ENCODE measurements at regions not wholly inside any gene's neighbourhood (a gene's known extent, or its start where the extent isn't known, plus 50 kb on each side); places are given as distances from the start of the nearest gene placed in this dataset.

DNA sequence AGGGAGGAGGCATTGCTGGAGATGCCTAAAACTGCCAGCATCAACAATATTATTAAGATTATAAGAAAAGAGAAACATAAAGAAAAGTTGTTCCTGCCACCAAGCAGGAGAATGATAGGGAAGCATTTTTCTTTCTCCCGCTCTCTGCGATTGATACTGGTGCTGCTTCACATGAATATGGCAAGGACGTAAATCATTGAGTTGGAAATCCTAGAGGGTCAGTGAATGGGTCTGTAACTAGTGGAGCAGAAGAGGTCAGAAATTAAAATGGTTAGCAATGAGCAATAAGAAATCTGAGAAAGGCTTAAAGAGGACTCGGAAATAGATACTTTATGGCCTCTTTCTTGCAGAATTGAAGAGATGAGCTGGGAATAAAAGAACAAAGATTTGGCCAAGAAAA lies 631.7 kb downstream of the BCL11A start:
- TF ChIP-seq, protein P1, sequence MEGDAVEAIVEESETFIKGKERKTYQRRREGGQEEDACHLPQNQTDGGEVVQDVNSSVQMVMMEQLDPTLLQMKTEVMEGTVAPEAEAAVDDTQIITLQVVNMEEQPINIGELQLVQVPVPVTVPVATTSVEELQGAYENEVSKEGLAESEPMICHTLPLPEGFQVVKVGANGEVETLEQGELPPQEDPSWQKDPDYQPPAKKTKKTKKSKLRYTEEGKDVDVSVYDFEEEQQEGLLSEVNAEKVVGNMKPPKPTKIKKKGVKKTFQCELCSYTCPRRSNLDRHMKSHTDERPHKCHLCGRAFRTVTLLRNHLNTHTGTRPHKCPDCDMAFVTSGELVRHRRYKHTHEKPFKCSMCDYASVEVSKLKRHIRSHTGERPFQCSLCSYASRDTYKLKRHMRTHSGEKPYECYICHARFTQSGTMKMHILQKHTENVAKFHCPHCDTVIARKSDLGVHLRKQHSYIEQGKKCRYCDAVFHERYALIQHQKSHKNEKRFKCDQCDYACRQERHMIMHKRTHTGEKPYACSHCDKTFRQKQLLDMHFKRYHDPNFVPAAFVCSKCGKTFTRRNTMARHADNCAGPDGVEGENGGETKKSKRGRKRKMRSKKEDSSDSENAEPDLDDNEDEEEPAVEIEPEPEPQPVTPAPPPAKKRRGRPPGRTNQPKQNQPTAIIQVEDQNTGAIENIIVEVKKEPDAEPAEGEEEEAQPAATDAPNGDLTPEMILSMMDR (IDR thresholded peaks at IDR 0.05), result no peak
- ATAC-seq (no peak), DNase-seq (no peak)
- H3K4me3 ChIP-seq, result no peak overlapping the region
- no peaks in the 10 kb centered on the region for H3K36me3 ChIP-seq
- intact Hi-C loops (cut with DNase I), result no loop called here
- H3K27ac ChIP-seq, result no peak overlapping the region
- no peaks in the 10 kb centered on the region for H3K27me3 ChIP-seq (ENCODE audit: low read depth)
- H3K9me3 ChIP-seq, result no peaks in the 10 kb centered on the region
- no peaks in the 10 kb centered on the region for H3K4me1 ChIP-seq

DNA sequence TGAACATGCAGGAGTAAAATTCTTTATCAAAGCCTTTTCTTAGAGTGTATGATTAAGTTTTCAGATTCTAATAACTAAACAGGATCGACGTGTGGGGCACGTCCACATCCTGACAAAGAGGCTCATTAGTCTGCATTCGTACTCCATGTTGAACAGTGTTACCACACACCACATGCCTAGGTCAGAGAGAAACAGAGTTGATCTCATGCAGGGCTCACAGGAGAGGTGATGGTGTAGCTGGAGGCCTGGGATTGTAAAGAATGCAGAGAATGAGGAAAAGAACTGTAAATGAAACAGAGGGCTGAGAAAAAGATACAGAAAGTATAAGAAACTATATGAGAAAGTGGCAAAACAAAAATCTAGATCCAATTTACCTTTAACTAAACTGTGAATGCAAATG lies 632.5 kb downstream of the BCL11A start:
- Histone ChIP-seq H3K27me3 (ENCODE audit: low read depth) (no peaks in the 10 kb centered on the region), H3K36me3 (no peaks in the 10 kb centered on the region), H3K4me3 (no peak overlapping the region), H3K9me3 (no peaks in the 10 kb centered on the region), H3K27ac (no peak overlapping the region), H3K4me1 (no peaks in the 10 kb centered on the region)
- TF ChIP-seq, protein P1 (IDR thresholded peaks at IDR 0.05), result no peak
- DNase-seq, result no peak
- intact Hi-C loops (cut with DNase I), result no loop called here
- no peak for ATAC-seq

DNA sequence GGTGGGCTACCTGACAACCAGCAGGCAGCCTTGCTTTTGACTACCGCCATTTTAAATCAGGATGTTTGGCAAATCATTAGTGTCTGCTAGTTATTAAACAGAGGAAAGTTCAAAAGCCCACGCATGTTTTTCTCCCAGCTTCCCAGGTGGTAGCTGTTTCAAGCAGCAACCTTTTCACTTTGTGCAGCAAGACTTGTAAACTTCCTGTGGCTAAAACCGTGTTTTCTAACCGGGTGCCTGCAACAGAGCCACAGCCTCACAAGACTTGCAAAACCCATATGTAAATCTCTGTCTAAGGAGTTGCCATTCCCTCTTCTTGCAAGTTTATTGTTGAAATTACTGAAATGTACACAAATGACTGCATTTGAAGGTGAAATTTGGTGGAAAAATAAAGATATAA lies 633.1 kb downstream of the BCL11A start:
- Histone ChIP-seq H3K36me3 (no peaks in the 10 kb centered on the region), H3K27ac (no peak overlapping the region), H3K4me1 (no peaks in the 10 kb centered on the region), H3K27me3 (ENCODE audit: low read depth) (no peaks in the 10 kb centered on the region), H3K4me3 (no peak overlapping the region), H3K9me3 (no peaks in the 10 kb centered on the region)
- intact Hi-C loops (cut with DNase I), result no loop called here
- no peak for DNase-seq
- TF ChIP-seq, protein P1 (IDR thresholded peaks at IDR 0.05), result no peak
- ATAC-seq, result no peak

DNA sequence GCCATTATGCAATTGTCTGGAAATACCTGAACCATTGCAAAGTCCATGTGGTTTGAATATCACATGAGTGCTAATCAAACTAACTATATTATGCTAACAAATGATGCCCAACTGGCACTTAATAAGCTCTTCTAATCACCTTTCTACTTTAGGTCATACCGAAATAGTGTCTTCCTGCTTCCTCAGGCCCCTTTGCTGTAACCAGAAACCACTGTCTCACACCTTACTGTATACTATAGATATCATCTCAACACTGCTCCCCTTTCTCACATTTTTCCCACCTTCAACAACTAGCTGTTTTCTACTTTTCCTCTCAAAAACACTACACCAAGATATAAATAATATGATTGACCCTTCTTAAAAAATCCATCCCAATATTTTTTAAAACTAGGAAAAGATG lies 633.9 kb downstream of the BCL11A start:
- Histone ChIP-seq H3K36me3 (no peaks in the 10 kb centered on the region), H3K27me3 (ENCODE audit: low read depth) (no peaks in the 10 kb centered on the region), H3K4me3 (no peak overlapping the region), H3K9me3 (no peaks in the 10 kb centered on the region), H3K27ac (no peak overlapping the region), H3K4me1 (no peaks in the 10 kb centered on the region)
- TF ChIP-seq, protein P1 (IDR thresholded peaks at IDR 0.05), result no peak
- ATAC-seq, result no peak
- DNase-seq, result no peak
- intact Hi-C loops (cut with DNase I), result no loop called here

DNA sequence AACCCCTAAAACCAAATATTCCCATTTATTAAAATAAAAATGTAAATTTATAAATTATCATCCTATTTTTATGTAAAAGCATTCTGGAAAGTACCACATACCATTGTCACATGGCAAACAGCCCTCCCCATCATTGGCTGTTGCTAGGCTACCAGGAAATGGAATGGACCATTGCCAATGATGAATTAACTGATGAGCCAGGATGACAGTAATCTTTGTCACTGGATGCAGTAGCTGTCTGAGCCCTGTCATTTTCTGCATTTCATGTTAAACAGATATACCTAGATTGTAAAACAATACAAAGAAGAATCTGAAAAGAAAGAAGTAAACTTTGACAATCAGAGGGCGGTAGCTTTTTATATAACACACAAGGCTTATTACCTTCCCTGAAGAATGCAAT lies 641.4 kb downstream of the BCL11A start:
- Histone ChIP-seq H3K36me3 (no peaks in the 10 kb centered on the region), H3K4me1 (no peaks in the 10 kb centered on the region), H3K27me3 (ENCODE audit: low read depth) (no peaks in the 10 kb centered on the region), H3K4me3 (no peak overlapping the region), H3K27ac (no peak overlapping the region), H3K9me3 (no peaks in the 10 kb centered on the region)
- intact Hi-C loops (cut with DNase I), result no loop called here
- ATAC-seq, result no peak
- DNase-seq, result no peak
- TF ChIP-seq, protein P1 (IDR thresholded peaks at IDR 0.05), result no peak

DNA sequence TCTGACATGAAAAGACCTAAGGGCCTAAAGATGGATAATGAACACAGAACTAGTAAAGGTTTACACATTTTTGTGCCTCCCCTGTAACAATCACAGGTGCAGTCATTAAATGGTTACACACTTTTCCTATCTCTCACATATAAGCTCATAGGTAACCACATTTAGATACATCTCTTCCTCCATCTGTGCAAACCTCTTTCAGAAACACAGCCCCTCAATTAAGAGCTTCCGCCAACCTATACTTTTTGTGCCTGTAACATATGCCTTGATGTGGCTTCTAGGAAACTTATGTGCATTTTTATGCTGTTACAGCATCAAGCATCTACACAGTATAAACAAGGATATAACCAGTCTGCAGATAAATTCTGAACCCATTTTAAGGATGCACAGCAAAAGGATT lies 643.3 kb downstream of the BCL11A start:
- Histone ChIP-seq H3K27ac (no peak overlapping the region), H3K36me3 (no peaks in the 10 kb centered on the region), H3K4me3 (no peak overlapping the region), H3K27me3 (ENCODE audit: low read depth) (no peaks in the 10 kb centered on the region), H3K9me3 (no peaks in the 10 kb centered on the region), H3K4me1 (no peaks in the 10 kb centered on the region)
- TF ChIP-seq, protein P1 (IDR thresholded peaks at IDR 0.05), result no peak
- DNase-seq (no peak), ATAC-seq (no peak)
- intact Hi-C loops (cut with DNase I), result no loop called here
